ENCODE measurements at regions not wholly inside any gene's neighbourhood (a gene's known extent, or its start where the extent isn't known, plus 50 kb on each side); places are given as distances from the start of the nearest gene placed in this dataset.
"Not testable (repeated sequence)": the region's sequence is repeated elsewhere in the genome, so short reads cannot be mapped to it uniquely, and the experiment has no call there.

GRCh38 chr13:65787082-65787481, 1443.1 kb downstream of the PCDH9 start:
- no peak for DNase-seq

DNA sequence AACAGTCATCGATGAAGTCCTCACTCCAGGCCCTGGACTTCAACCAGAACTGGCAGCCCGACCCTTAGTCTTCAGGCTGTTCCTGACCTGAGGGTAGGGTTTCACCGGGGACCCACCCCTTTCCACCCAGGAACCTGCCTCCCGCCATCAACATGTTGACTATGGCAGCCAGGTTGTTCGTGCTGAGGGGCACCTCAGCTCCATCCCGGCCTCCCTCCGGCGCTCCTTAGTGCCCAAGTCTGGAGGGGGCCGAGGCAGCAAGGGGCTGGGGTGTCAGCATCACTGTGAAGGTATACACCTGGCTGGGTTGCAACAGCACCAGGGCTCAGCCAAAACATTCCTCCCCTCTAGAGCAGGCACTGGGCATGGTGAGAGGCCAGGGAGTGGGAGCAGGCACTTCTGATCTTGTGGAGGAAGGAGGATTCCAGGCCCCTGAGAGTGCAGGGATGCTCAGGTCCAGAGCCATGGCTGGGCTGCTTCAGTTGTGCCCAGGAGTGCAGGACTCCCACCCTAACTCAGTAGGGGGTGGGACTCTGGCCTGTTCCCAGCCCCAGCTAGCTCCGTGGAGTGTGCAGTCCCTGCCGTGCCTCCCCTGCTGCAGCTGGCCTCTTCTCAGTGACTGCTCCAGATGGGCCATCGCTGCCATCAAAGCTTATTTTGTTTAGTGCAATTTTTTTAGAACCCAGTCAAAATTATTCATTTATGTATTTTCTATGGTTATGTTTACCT, 1445.9 kb downstream of the PCDH9 start:
- DNase-seq = no peak

- no peak for DNase-seq
Observed at GRCh38 chr13:65783383-65783782, 1446.8 kb downstream of the PCDH9 start.

GRCh38 chr13:65771704-65772313, 1458.3 kb downstream of the PCDH9 start:
- DNase-seq = not testable (repeated sequence)

DNA sequence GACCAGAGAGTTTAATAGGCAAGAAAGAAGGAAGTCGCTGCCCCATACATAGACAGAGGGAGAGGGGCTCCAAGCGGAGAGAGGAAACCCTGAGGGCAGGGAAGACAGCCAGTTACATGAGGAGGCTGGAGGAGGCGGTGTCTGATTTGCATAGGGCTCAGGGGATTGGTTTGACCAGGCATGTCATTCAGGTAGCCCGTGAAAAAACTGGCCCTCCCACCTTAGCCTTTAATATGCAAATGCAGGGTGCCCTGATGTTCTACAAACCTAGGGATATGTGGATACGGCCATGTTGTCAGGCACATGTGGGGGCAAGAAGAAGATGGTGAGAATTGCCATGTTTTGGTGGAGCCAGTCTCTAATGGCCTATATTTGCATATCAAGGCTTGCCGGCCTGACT, 1461.6 kb downstream of the PCDH9 start:
- no peak for DNase-seq

- no peak for DNase-seq
Observed at GRCh38 chr13:65763811-65764210, 1466.3 kb downstream of the PCDH9 start.

GRCh38 chr13:65762012-65762411, 1468.1 kb downstream of the PCDH9 start:
- no peak for DNase-seq

- DNase-seq = no peak
Observed at GRCh38 chr13:65756071-65756671, 1474.0 kb downstream of the PCDH9 start.

GRCh38 chr13:65748227-65748626, 1481.9 kb downstream of the PCDH9 start:
- no peak for DNase-seq

GRCh38 chr13:65746406-65746921, 1483.7 kb downstream of the PCDH9 start:
- no peak for DNase-seq

GRCh38 chr13:65744836-65745235, 1485.3 kb downstream of the PCDH9 start:
- no peak for DNase-seq

DNA sequence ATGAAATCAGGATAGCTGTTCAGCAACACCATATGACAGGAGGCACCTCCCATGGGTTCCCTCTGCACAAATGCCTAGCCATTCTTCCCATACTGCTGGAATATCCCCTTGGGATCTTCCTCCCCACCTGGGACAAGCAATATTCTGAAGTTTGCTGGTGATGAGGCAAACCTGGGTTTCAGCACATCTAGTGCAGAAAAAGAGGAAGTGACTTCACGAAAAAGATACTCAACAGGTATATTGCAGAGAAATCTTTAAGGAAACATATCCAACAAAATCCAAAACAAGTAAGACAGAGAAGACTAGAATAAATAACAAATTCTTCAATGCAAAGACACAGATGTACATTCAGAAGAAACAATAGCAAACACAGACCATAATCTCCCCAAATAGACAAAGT, 1497.0 kb downstream of the PCDH9 start:
- DNase-seq = no peak

DNA sequence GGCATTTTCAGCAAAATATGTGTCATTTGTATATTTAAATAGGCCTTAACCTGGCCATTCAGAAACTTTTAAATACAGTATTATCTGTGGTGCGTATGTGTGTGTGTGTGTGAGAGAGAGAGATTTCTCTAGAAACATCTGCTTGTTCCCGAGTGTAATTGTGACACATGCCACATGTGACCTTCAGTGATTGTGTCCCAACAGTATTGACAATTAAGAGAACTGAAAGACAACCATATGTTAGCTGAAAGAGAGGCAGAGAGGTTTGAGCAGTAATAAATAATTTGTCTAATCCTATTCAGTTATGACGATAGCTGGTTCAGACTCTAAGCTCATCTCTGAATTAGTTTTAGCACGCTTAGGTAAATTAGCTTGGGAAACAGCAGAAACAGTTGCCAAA, 1503.1 kb downstream of the PCDH9 start:
- DNase-seq = no peak

DNA sequence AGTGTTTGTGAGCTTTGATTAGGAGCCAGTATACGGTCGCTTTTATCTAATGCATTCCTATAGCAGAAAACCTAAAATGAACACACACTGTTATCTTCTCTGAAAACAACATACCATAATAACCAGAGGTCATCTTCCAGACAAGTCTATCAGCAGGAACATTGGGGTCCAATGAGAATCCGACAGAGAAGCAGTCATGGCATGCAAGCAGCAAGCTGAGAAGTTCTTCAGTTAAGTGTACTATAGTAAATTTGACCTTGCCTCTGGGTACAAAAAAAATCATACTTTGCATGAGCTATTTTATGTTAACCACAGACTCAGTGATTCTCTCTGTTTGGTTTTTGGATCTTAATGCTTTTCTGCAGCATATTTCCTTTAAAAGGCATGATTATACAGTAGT, 1505.1 kb downstream of the PCDH9 start:
- no peak for DNase-seq

- no peak for DNase-seq
Observed at GRCh38 chr13:65724226-65724625, 1505.9 kb downstream of the PCDH9 start.

- no peak for DNase-seq
Observed at GRCh38 chr13:65722506-65722905, 1507.6 kb downstream of the PCDH9 start.

DNA sequence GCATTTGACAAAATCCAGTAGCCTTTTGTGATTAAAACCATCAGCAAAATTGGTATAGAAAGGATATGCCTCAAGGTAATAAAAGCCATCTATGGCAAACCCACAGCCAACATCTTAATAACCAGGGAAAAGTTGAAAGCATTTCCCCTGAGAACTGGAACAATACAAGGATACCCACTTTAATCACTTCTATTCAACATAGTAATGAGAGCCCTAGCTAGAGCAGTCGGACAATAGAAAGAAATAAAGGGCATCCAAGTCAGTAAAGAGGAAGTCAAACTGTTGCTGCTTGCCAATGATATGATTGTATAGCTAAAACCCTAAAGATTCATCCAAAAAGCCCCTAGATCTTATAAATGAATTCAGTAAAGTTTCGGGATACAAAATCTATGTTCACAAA, 1510.3 kb downstream of the PCDH9 start:
- DNase-seq = no peak

DNA sequence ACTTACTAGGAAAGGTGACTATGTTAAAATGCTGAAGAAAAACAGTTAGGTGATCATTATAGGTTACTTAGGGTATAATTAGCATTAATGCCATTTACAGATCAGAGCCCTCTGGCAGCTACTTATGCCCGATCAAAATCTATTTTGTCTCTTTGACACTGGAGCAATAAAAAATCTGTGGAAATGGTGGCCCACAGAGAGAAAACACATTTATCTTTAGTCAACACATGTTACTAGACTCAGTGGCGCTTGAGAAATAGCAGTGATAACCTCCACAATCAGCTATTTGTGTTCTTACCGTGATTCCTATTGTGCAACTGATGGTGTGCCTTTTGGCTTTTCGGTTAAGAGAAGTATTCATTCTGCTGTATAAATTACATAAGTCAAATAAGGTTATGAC, 1519.6 kb downstream of the PCDH9 start:
- no peak for DNase-seq

- DNase-seq = no peak
Observed at GRCh38 chr13:65697843-65698242, 1532.3 kb downstream of the PCDH9 start.

GRCh38 chr13:65679240-65679639, 1550.9 kb downstream of the PCDH9 start:
- no peak for DNase-seq

GRCh38 chr13:65677906-65678305, 1552.2 kb downstream of the PCDH9 start:
- no peak for DNase-seq

DNA sequence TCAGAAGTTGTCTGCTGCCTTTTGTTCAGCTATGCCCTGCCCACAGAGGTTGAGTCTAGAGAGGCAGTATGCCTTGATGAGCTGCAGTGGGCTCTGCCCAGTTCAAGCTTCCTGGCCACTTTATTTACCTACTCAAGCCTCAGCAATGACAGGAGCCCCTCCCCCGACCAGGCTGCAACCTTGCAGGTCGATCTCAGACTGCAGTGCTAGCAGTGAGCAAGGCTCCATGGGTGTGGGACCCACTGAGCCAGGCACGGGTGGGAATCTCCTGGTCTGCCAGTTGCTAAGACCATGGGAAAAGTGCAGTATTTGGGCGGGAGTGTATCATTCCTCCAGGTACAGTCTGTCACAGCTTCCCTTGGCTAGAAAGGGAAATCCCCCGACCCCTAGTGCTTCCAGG, 1554.8 kb downstream of the PCDH9 start:
- DNase-seq = not testable (repeated sequence)

DNA sequence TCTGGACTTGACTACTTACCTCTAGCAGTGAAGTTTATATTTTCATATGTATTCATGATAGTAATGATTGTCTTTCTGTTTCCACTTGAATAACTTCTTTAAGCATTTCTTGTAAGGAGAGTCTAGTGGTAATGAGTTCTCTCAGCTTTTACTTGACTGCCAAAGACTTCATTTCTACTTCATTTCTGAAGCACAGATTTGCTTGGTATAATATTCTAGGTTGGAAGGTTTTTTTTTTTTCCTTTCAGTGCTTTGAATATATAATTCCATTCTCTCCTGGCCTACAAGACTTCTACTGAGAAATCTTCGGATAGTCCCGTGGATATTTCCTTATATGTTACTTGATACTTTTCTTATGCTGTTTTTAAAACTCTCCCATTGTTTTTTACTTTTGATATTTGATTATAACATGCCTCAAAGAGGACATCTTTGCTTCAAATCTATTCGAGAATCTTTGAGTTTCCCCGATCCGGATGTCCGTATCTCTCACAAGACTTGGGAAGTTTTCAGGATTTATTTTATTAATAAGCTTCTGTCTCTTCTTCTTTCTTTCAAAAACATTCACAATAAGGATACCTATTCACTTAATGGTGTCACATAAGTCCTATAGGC, 1560.0 kb downstream of the PCDH9 start:
- no peak for DNase-seq

GRCh38 chr13:65660731-65661130, 1569.4 kb downstream of the PCDH9 start:
- DNase-seq = no peak

All from activated gamma-delta T cell (primary cell).